Suprapubic skin (tissue), 4 donors: ENCODE measurements at regions not wholly inside any gene's neighbourhood (a gene's known extent, or its start where the extent isn't known, plus 50 kb on each side); places are given as distances from the start of the nearest gene placed in this dataset.

ENCODE experiments used
- EP300 ChIP-seq: sonication (generic); formaldehyde crosslinking; IDR thresholded peaks from one replicate; pipeline ENCODE4 v1.6.1; 2017; ENCODE audit warnings: antibody characterized with exemption
- POLR2A ChIP-seq, 2 donors: fragments of 450-650 bp; IDR thresholded peaks; one replicate each; pipeline ENCODE4 v1.6.1; 2017; ENCODE audit warnings: antibody characterized with exemption in 2 of 2, mild to moderate bottlenecking in 2 of 2, moderate library complexity in 2 of 2
- POLR2AphosphoS5 ChIP-seq, 3 donors: sonication (generic); formaldehyde crosslinking; IDR thresholded peaks; one replicate each; pipeline ENCODE4 v1.6.1; 2017; ENCODE audit warnings: antibody characterized with exemption in 3 of 3
- TF ChIP-seq, protein P1 (sequence below), 2 donors: fragments of 200-600 bp in 1 of 2; fragments of 450-650 bp in 1 of 2; sonication (generic) in 1 of 2; IDR thresholded peaks; one replicate each; pipeline ENCODE4 v1.5.1; 2016 to 2019; ENCODE audit warnings: antibody characterized with exemption in 2 of 2, mild to moderate bottlenecking in 1 of 2, moderate library complexity in 1 of 2

DNA sequence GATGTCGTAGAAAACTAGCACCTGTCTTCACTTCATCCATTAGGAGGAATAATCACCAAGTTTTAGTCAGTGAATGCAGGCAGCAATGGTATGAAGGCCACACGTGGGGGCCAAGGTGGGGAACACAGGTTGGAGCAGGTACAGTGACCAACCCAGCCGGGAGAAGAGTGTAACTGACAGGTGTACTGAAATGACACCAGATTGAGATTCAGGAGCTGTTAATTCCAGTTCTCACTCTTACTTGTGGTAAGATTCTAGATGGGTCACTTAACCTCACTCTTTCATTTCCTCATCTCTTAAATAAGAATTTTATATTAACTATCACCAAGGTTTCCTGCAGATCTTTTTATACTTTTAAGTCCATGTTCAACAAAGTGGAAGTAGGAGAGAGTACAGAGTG, 206.2 kb upstream of the PTBP2 start:
- TF ChIP-seq, protein P1, sequence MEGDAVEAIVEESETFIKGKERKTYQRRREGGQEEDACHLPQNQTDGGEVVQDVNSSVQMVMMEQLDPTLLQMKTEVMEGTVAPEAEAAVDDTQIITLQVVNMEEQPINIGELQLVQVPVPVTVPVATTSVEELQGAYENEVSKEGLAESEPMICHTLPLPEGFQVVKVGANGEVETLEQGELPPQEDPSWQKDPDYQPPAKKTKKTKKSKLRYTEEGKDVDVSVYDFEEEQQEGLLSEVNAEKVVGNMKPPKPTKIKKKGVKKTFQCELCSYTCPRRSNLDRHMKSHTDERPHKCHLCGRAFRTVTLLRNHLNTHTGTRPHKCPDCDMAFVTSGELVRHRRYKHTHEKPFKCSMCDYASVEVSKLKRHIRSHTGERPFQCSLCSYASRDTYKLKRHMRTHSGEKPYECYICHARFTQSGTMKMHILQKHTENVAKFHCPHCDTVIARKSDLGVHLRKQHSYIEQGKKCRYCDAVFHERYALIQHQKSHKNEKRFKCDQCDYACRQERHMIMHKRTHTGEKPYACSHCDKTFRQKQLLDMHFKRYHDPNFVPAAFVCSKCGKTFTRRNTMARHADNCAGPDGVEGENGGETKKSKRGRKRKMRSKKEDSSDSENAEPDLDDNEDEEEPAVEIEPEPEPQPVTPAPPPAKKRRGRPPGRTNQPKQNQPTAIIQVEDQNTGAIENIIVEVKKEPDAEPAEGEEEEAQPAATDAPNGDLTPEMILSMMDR (IDR thresholded peaks at IDR 0.05): no peak
- TF ChIP-seq POLR2AphosphoS5 (IDR thresholded peaks at IDR 0.05): no peak
- TF ChIP-seq EP300: no peak
- TF ChIP-seq POLR2A (IDR thresholded peaks at IDR 0.05): no peak
